HG02884 (cell line): ENCODE measurements at regions not wholly inside any gene's neighbourhood (a gene's known extent, or its start where the extent isn't known, plus 50 kb on each side); places are given as distances from the start of the nearest gene placed in this dataset.

Source experiments
- ATAC-seq: cut with Tn5 transposase; IDR thresholded peaks from one replicate; pipeline ENCODE4 v1.9.1; 2021; ENCODE audit warnings: mild to moderate bottlenecking, moderate library complexity; ENCODE audit not compliant: unreplicated experiment

DNA sequence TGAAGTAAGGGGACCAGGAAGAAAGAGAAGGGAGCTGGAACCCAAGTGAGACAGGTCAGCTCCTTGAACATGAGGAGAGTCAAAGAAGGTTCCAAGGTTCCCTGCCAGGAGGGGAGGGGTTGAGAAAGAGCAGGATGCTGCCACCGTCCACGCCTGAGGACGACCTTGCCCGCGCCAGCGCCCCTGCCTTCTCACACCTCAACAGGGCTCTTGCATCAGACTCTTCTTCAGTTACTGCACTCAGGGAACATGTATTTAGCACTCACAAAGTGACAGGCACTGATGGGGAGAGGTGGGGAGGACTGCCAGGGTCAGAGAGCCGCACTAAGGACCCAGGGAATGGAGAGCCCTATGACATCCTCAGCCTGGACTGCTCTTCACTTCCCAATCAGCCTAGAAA lies 102.1 kb upstream of the NUDT4 start:
- ATAC-seq: no peak

DNA sequence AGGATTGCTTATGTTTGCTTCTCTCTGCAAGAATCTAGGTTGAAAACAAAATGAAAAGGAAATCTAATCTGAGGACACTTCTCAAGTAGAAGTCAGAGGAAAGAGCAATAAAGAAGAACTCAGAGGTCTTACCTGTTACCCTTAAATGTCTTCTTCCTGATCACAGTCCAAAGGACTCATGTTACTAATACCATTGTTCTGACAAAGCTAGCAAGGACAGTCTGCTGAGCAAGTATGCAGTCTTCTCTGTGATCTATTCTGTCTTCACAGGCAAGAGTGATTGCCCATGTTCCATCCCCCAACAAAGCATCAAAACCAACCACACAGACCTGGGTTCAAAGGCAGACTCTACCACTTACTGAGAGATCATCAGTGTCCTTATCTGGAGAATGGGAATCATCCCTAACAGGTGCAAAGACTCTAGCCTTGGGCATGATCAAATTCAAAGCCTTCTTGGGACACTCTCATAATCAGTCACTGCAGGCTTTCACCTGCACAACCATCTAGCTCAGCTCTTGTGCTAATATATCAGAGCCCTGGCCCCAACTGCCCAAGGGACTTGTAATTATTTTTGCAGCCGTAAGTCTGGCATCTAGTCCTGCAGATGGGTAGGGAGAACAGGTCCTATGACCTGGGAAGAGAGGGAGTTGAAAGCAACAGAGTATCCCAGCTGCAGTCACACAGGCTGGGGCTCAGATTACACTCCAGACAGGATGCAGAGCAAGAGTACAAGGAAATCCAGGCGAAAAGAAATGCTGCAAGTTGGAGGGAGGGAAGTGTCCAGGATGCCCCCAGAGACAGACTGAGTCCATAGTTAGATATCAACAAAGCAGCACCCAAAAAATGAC lies 97.9 kb upstream of the NUDT4 start:
- no peak for ATAC-seq

DNA sequence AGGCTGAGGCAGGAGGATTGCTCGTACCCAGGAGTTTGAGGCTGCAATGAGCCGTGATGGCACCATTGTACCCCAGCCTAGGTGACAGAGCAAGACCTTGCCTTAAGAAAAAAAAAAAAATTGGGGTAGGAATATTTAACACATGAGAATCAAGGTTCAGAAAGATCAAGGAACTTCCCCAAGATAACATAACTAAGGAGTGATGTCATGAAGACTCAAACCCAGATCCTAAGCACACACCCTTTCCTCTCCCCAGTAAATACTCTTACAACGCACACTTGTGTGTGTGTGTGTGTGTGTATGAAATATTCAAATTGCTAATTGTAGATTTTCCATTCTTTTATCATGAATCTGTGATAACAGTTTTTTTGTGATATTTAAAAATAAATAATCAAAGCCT lies 90.6 kb upstream of the NUDT4 start:
- ATAC-seq: no peak

DNA sequence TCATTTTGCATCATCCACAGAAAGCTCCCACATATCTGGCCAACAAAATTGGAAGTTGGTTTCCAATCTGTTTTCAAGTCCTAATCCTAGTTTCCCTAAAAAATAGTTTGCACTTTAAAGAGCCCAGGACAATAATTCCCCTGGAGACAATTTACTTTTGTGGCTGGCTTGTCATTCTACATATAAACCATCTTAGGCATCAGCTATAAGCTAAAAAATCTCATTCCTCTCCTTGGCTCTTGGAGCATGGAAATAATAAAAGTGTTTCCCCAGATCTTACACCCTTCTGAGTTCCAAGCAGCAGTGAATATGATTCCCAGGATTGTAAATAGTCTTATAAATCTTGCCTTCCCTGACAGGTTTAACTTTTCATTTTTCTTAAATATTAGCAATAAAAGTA lies 89.1 kb upstream of the NUDT4 start:
- no peak for ATAC-seq

DNA sequence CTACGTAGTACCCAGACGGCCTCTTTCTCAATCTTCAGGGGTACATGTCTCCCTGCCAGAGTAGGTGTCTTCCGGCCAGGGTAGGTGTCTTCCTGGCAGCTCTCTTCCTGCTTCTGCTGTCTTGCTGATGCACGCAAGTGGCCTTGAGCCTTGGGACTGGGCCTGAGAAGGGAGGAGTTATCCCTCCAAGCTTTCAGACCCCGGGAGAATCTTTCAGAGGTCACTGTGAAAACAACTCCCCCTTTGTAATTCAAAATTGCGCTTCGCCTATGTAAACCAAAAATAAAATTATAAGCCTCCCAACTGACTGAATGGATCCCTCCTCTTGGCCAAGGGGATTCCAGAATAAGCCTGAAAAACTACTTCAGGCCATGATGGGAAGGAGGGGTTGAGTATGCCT lies 87.3 kb upstream of the NUDT4 start:
- no peak for ATAC-seq

DNA sequence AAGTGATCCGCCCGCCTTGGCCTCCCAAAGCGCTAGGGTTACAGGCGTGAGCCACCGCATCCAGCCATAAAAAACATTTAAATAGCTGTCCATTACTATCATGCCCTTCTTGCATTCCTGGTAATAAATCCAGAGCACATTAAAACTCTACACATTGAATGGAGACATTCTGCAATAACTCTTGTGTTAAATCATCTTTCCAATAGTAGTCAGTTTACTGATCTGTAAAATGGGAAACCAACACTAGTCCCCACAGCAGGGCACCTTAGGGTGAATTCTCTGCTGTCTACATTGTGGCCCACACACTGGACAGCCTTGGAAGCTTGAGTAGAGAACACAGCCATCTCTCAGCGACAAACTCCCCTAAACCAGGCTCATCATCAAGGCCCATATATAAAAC lies 85.5 kb upstream of the NUDT4 start:
- ATAC-seq: no peak

DNA sequence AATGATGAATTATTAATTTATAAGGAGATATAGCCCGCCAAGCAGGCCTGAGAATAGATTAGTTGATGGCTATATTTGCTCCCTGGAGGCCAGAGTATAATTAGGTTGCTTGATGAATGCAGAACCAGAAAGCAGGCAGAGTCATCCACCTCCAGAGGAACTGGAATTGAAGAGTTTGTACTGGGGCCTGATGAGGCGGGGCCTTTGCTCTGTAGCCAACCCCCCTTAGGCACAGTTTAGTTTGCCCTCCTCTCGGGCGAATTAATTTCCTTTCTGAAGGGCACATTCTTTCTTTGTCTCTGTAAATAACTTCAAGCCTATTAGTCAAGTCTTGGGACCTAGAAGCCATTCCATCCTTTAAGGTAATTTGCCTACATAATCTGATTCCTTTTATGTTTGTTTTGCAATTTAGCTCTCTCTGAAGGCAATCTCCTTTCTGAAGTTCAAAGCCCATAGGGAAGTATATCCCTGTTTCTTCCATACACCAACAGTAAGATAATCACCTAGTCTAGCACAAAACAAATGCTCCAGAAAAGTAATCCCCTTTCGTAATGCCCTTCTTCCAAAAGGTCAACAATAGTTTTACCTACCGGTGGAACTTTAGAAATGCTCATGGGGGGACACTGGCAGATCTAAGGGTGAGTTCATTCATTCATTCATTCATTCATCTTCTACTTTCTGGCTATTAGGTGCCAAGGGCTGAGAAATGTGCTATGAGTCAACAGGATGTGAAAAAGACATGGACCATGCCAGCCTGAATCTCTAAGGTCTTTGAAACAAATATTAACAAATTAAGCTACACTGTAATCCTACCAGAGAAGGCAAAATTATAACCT lies 84.8 kb upstream of the NUDT4 start:
- ATAC-seq: no peak

DNA sequence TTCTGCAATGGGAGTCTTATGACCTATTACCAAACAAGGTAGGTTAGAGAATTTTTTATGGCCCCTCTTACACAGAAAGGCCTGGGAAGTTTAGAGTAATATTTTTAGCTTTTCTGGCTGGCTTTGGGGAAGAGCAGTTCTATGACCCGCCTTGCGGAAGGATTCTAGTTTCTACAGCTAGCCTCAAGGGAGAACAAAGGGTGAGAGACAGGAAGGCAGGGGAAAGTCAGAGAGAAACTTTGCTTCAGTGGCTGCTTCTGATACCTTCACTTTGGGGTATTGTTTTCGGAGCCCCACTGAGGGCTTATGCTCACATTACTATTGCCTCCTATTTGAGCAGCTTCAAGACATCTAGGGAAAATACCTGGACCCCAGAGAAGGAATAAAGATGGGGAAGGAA lies 80.7 kb upstream of the NUDT4 start:
- peak; percentile 91 for ATAC-seq

DNA sequence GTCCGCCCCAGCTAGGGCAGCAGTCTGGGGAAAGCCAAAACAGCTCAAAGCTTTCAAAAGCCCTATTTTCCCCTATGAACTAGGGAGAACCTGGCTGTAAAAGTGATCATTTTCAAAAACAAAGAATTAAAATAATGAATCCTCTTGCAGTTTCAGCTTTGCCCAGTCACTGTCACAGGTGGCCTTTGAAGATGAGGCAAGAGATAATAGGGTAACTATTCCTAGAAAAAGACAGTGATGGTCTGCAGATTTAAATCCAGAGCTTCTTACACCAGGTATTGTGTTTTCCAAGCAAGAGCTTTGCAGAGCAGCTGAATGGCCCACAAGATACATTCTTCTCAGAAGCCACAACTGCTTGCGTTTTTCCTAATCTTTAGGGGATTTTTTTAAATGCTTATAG lies 80.2 kb upstream of the NUDT4 start:
- ATAC-seq: no peak

DNA sequence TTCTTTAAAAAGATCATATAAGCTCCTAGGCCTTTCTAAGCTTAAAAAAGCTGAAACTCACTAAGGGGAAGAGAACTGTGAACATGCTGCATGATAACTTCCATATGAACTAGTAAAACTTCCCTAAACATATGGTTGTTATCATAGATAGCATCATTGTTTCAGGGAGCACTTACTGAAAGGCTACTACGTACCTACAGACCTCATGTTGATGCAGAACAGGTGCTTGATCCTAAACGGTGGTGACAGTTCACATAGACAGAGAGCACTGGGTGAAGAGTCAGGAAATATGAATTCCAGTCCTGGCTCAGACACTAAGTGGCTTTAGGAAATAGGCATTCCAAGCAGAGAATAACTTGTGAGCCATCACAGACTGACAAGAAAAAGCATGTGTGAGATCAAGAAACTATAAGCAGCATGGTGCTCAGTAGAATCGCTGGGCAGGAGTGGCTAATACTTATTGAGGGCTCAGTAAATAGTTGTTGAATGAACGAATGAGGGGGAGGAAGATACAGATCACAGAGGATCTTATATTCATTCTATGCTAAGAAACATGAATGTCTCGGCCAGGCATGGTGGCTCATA lies 78.4 kb upstream of the NUDT4 start:
- ATAC-seq: no peak

DNA sequence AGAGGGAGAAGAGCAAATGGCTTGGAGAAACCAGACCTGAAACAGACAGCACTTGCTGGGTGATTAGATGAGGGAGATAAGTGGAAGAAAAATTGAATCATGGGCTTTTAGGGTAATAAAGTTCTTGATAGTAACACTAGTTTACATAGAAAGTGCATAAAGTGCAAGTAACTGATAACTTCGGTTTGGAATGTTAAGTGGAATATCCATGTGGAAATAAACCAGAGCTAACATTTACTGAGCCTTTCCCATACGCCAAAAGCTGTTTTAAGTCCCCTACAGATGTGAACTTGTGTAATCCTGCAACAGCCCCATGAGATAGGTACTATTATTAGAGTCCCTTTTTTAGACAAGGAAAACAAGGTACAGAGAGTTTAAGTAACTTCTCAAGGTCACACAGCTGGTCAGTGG lies 77.1 kb upstream of the NUDT4 start:
- no peak for ATAC-seq

DNA sequence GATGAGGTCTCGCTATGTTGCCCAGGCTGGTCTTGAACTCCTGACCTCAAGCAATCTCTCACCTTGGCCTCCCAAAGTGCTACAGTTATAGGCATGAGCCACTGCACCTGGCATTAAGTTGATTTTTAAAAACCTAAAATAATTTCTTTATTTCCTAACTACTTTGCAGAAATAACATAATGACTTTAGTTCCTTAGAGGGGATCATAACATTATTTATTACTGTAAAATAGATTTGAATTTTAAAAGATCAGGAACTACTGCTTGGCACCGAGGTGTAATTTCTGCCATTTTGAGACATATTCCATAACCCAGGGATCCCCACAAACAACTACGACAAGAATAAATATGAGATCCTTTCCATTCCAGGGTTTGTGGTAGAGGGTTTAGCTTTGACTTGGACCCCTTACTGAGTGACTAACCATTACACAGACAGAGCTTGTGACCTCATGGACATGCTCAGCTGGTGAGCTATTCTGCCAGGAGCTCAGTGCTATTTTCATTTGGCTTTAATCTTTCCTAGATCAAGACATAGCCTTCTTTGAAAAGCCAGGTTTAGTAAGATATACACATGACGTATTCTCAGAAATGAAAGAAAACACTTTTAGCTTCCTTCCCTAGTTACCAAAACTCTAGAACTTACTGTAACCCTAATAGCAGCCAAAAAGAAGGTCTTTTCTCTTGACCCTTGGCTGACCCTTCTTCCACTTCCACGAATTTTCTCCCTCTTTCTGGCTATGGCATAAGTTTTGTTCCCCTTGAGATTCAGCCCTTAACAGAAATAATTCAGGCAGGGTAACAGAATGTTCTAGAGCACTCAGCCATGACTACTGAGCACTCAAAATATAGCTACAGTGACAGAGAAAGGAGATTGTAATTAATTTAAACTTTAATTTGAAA lies 75.1 kb upstream of the NUDT4 start:
- no peak for ATAC-seq

DNA sequence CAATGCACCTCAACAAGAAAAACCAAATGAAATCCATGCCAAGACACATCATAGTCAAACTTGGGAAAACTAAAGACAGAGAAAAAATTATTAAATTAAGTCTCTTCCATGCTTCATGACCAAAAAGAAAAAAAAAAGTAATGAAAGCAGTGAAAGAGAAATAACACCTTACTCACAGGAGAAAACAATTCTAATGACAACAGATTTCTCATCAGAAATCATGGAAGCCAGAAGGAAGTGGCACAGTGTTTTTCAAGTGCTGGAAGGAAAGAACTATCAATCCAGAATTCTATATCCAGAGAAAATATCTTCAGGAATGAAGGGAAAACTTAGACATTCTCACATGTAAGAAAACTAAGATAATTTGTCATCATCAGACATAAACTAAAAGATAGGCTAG lies 71.1 kb upstream of the NUDT4 start:
- no peak for ATAC-seq

DNA sequence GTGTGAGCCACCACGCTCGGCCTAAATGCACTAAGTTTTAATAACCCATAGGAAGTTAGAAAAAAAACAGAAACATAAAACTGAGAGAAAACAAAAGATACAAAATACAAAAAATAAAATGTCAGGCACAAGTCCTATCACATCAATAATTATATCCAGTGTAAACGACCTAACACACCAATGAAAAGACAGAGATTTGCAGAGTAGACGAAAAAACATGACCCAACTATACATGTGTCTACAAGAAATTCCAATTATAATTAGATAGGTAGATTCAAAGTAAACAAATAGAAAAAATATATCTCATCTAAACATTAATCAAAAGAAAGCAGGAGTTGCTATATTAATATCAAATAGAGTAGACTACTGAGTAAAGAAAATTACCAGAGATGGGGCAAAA lies 69.4 kb upstream of the NUDT4 start:
- no peak for ATAC-seq

DNA sequence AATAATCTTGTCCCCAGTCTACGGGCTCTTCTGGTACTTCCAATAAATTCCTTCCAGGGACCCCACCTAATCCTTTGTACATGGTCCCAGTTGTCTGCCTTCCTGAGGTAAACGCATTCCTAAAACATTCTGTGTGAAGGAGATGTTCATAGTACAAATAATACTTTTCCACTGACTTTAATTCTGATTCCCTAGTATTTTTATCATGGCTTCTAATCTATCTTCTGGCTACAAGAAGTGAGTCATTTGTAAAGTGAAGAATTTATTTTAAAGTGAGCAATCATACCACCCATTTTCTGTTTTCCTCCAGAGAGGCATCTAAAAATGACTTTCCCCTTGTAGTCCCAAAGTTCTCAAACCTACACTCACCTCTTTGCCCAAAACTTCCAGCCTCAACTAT lies 65.9 kb upstream of the NUDT4 start:
- ATAC-seq: no peak

DNA sequence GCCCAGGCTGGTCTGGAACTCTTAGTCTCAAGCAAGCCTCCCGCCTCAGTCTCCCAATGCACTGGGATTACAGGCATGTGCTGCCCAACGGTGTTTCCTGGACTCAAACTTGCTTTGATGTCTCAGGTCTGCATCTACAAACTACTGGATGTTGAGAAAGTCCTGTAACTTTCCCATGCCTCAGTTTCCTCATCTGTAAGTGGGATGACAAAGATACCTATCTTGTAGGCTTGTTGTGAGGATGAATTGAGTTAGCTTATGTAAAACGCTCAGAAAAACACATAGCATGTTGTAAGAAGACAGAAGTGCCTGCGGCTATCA lies 63.6 kb upstream of the NUDT4 start:
- no peak for ATAC-seq

DNA sequence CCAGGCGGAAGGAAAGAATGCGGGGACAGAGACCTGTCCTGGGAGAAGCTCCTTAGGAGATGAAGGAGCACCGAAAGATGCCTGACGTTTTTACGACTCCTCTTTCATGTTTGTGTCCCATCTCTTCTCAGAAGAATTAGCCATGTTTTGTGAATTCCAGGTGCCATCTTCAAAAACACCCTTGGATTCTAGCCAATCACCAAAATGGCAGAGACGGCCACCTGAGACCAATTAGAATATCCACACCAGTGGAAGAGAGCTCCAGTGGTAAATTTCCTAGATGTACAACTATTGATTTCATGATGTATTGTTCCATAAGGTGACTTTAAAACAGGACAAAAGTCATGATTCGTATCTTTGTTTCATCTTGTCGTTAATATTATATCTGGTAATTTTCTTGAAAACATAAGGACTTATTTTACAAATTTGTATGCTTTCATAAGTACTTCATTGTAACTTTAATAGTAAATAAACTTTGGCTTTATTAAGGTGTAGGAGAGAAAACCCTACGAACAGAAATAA lies 62.3 kb upstream of the NUDT4 start:
- ATAC-seq: no peak

DNA sequence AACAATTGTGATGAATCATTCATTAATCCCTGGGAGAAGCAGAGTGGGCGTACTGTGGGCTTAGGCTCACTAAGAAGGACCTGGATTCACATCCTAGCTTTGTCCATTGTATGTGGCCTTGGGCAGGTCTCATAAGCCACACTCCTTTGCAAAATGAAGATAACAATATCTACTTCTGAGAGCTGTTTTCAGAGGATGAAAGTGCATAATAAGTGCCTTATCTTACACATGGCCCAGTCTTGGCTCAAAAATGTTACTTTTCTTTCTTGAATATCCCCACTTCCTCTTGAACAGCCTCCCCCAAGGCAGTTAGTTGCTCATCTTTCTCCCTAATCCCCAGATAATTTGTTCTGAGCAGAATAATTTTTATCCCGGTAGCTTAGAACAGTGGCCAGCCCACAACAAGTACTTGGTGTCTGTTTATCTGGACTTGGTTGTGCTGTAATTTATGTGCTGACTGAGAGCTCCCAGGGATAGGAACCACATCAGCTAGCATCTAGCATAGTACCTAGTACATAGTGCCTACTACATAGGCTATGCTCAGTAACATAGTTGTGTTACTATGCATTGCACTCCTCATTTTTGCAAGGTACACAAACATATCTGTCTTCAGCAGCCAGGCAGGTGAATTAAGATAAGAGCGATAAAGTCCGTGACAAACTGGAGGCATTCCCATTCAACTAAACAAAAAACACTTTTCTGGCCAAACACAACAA lies 61.7 kb upstream of the NUDT4 start:
- ATAC-seq: no peak

DNA sequence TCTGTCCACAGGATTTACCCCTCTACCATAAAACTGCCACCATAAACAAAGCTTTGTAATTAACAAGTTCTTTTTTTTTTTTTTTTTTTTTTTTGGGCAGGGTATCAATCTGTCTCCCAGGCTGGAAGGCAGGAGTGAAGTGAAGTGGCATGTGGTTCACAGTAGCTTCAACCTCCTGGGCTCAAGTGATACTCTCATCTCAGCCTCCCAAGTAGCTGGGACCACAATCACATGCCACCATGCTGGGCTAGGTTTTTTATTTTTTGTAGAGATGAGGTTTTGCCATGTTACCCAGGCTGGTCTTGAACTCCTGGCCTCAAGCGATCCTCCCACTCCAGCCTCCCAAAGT lies 61.1 kb upstream of the NUDT4 start:
- ATAC-seq: no peak

DNA sequence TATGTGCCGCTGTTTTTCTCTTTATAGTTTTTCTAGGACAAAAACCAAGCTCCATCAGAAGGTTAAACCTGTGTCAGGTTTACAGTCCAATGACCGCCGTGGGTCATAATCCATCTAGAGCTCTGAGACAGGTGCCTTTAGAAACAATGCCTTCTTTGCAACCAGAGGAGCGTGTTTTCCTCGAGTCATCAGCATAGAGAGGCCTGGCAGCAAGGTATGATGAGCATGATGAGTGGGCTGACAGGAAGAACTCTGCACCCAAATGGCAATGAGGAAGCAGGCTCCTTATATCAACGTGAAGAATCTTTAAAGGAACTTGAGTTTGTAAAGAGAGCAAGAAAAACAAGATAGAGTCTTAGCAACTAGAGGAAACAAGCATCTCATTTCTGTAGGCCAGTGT lies 60.5 kb upstream of the NUDT4 start:
- no peak for ATAC-seq
